MCF 10A (cell line): ENCODE measurements at regions not wholly inside any gene's neighbourhood (a gene's known extent, or its start where the extent isn't known, plus 50 kb on each side); places are given as distances from the start of the nearest gene placed in this dataset.

Experiments used
- BruUV-seq: library from RNA; stranded (reverse); fragments of 400-500 nt; replicated peaks from 2 replicates; lab custom pipeline; 2021; lab: Mats Ljungman, UMichigan
- CTCF ChIA-PET: fragments of 300-600 bp; sonication (Branson Sonifier 250); formaldehyde crosslinking; extraction: SDS; loops from one replicate; lab custom pipeline; 2021; ENCODE audit warnings: antibody characterized with exemption, inconsistent platforms; lab: Yijun Ruan, JAX
- POLR2A ChIA-PET: fragments of 300-600, 350-650 bp; sonication (Branson Sonifier 250); formaldehyde crosslinking; extraction: SDS; loops from one replicate; lab custom pipeline; 2020; ENCODE audit warnings: antibody characterized with exemption, inconsistent platforms; lab: Yijun Ruan, JAX
- DNase-seq: peaks from one replicate; pipeline ENCODE4 v3.0.0-alpha.2; 2018; ENCODE audit not compliant: unreplicated experiment
- H3K27ac Mint-ChIP-seq: one replicate; pipeline ENCODE4 v1.8.0; 2022; ENCODE audit warnings: mild to moderate bottlenecking, low read depth, mixed read lengths; ENCODE audit not compliant: unreplicated experiment
- H3K27me3 Mint-ChIP-seq: one replicate; pipeline ENCODE4 v1.8.0; 2022; ENCODE audit warnings: mixed read lengths; ENCODE audit not compliant: insufficient read depth, unreplicated experiment
- H3K36me3 Mint-ChIP-seq: one replicate; pipeline ENCODE4 v1.8.0; 2022; ENCODE audit warnings: mild to moderate bottlenecking, moderate library complexity, mixed read lengths; ENCODE audit not compliant: insufficient read depth, unreplicated experiment
- H3K4me1 Mint-ChIP-seq: one replicate; pipeline ENCODE4 v1.8.0; 2022; ENCODE audit warnings: mixed read lengths; ENCODE audit not compliant: insufficient read depth, unreplicated experiment
- H3K4me3 Mint-ChIP-seq: one replicate; pipeline ENCODE4 v1.8.0; 2022; ENCODE audit warnings: mild to moderate bottlenecking, moderate library complexity, mixed read lengths; ENCODE audit not compliant: unreplicated experiment
- H3K9me3 Mint-ChIP-seq: one replicate; pipeline ENCODE4 v1.8.0; 2022; ENCODE audit warnings: mixed read lengths; ENCODE audit not compliant: unreplicated experiment
- CTCF ChIP-seq: fragments of 200-600 bp; IDR thresholded peaks from one replicate; pipeline ENCODE4 v1.8.0; 2022; ENCODE audit warnings: antibody characterized with exemption, mild to moderate bottlenecking; ENCODE audit not compliant: unreplicated experiment
- intact Hi-C: fragments of 100-400 bp; cut with micrococcal nuclease; formaldehyde crosslinking; loops from 2 replicates; pipeline ENCODE4 v1.14.1; 2022

GRCh38 chr2:21710031-21710430, 586.3 kb downstream of the TDRD15 start:
- no peak for TF ChIP-seq CTCF
- CTCF ChIA-PET, result no interaction called here
- DNase-seq, result no peak

GRCh38 chr2:21710496-21710895, 586.7 kb downstream of the TDRD15 start:
- H3K9me3 Mint-ChIP-seq, result peaks cover 8% of the 10 kb centered on the region
- no peak for TF ChIP-seq CTCF
- H3K36me3 Mint-ChIP-seq, result no peaks in the 10 kb centered on the region
- no peak for DNase-seq
- intact Hi-C loops, result no loop called here
- ChIA-PET POLR2A (no interaction called here), CTCF (no interaction called here)
- H3K4me3 Mint-ChIP-seq, result no peak overlapping the region
- no peaks in the 10 kb centered on the region for H3K27me3 Mint-ChIP-seq
- no peak overlapping the region for H3K27ac Mint-ChIP-seq
- no peaks in the 10 kb centered on the region for H3K4me1 Mint-ChIP-seq
- BruUV-seq, result no TSS peak

More at GRCh38 chr2:21710031-21710430, 586.3 kb downstream of the TDRD15 start:
- H3K4me3 Mint-ChIP-seq, result no peak overlapping the region
- no peaks in the 10 kb centered on the region for H3K27me3 Mint-ChIP-seq
- no peaks in the 10 kb centered on the region for H3K4me1 Mint-ChIP-seq
- H3K27ac Mint-ChIP-seq, result no peak overlapping the region
- BruUV-seq, result no TSS peak
- intact Hi-C loops, result no loop called here
- POLR2A ChIA-PET, result no interaction called here
- peaks cover 8% of the 10 kb centered on the region for H3K9me3 Mint-ChIP-seq
- no peaks in the 10 kb centered on the region for H3K36me3 Mint-ChIP-seq

GRCh38 chr2:21715887-21716286, 592.1 kb downstream of the TDRD15 start:
- H3K4me3 Mint-ChIP-seq, result no peak overlapping the region
- H3K4me1 Mint-ChIP-seq, result no peaks in the 10 kb centered on the region
- no peaks in the 10 kb centered on the region for H3K36me3 Mint-ChIP-seq
- CTCF ChIA-PET, result no interaction called here
- TF ChIP-seq CTCF, result no peak
- POLR2A ChIA-PET, result no interaction called here
- no peaks in the 10 kb centered on the region for H3K27me3 Mint-ChIP-seq
- intact Hi-C loops, result no loop called here
- no peaks in the 10 kb centered on the region for H3K9me3 Mint-ChIP-seq
- no peak for DNase-seq
- H3K27ac Mint-ChIP-seq, result no peak overlapping the region
- no TSS peak for BruUV-seq

GRCh38 chr2:21727101-21727500, 603.3 kb downstream of the TDRD15 start:
- Mint-ChIP-seq H3K9me3 (no peaks in the 10 kb centered on the region), H3K4me3 (no peak overlapping the region), H3K27me3 (no peaks in the 10 kb centered on the region), H3K4me1 (no peaks in the 10 kb centered on the region), H3K36me3 (no peaks in the 10 kb centered on the region), H3K27ac (no peak overlapping the region)
- DNase-seq, result no peak
- POLR2A ChIA-PET, result no interaction called here
- intact Hi-C loops, result no loop called here
- no TSS peak for BruUV-seq
- CTCF ChIA-PET, result no interaction called here
- no peak for TF ChIP-seq CTCF
